Limb (tissue), 2 donors: ENCODE measurements at regions not wholly inside any gene's neighbourhood (a gene's known extent, or its start where the extent isn't known, plus 50 kb on each side); places are given as distances from the start of the nearest gene placed in this dataset.

ENCODE experiments used
- DNase-seq, 2 donors: peaks; one replicate each; pipeline ENCODE4 v3.0.0-alpha.2; 2016; ENCODE audit errors: extremely low spot score in 2 of 2

GRCh38 chr6:167576828-167577503 lies 249.7 kb upstream of the AFDN start:
- DNase-seq = peak in 1 of 2 donors; percentile 33

- DNase-seq = peak in 1 of 2 donors; percentile 31
Observed at GRCh38 chr6:167577891-167578361, 248.8 kb upstream of the AFDN start.

- no peak for DNase-seq
Observed at GRCh38 chr6:167578371-167578901, 248.3 kb upstream of the AFDN start.

GRCh38 chr6:167579806-167580618 lies 246.7 kb upstream of the AFDN start:
- peak in 1 of 2 donors; percentile 13 for DNase-seq

- DNase-seq = no peak
Observed at GRCh38 chr6:167580619-167580911, 246.1 kb upstream of the AFDN start.

- DNase-seq = no peak
Observed at GRCh38 chr6:167581637-167582036, 245.1 kb upstream of the AFDN start.

GRCh38 chr6:167583412-167583811 lies 243.3 kb upstream of the AFDN start:
- no peak for DNase-seq

- DNase-seq = peak in 1 of 2 donors; percentile 26
Observed at GRCh38 chr6:167588181-167588919, 238.4 kb upstream of the AFDN start.

GRCh38 chr6:167588920-167589614 lies 237.6 kb upstream of the AFDN start:
- no peak for DNase-seq

- DNase-seq = no peak
Observed at GRCh38 chr6:167589615-167589940, 237.1 kb upstream of the AFDN start.

GRCh38 chr6:167590193-167590592 lies 236.5 kb upstream of the AFDN start:
- no peak for DNase-seq
